ENCODE measurements at regions not wholly inside any gene's neighbourhood (a gene's known extent, or its start where the extent isn't known, plus 50 kb on each side); places are given as distances from the start of the nearest gene placed in this dataset.

DNA sequence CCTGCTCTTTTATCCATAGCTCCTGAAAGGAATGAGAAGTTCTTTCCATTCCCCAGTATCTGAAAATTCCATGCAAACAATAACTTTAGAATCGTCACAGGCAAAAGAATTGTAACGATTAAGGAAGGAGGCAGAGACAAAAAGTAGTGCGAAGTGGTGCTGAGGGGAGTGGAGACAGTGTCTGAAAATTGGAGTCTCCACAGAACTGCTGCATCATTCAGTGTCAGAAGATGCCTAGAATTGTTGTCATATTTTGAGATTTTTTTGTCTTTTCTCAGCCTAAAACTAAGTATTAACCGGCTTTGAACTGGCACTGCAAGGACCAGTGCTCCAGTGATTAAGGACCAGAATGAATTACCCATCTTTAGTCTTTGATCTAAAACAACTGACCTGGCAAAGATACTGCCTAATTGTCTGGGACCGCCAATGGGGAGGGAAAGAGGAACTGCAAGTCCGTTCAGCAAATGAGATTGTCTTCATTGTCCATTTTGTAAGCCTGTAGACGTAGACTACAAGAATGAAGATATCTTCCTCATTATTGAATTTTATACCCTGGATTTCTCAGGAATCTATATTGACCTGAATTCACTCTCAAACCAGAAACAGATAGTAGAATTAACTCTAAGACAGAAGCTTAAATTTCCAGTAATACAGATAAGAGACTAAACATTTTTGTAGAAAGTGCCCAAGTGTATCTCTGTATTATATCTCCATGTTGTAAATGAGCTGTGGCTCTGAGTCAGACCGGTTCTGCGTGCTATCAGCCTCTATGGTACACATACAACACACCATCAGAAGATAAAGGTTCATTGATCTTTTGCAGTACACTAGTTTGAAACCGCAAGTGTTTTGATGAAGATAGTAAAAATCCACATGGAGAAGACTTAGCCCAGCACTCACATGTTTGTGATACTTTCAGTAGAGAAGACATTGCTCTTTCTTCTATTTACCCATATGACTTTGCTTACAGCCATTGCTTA lies 293.2 kb downstream of the EFNB2 start:
- Histone ChIP-seq H3K4me3 (ENCODE audit: extremely low read depth in 1 of 4, insufficient read depth in 2 of 4, low read depth in 3 of 4, low read length in 4 of 4) (no peak overlapping the region), H2BK120ac (replicated peaks; ENCODE audit: low read depth, low read length) (no peak overlapping the region), H3K4me1 (replicated peaks in 1 of 4; ENCODE audit: control insufficient read depth in 3 of 4, insufficient read depth in 4 of 4, low read length in 3 of 4) (no peaks in the 10 kb centered on the region), H4K5ac (ENCODE audit: insufficient read length, low read depth, low read length) (no peak overlapping the region), H2BK20ac (ENCODE audit: low read length) (no peak overlapping the region), H4K8ac (ENCODE audit: extremely low read depth, insufficient read depth, low read length) (no peak overlapping the region), H4K20me1 (replicated peaks in 1 of 2; ENCODE audit: control insufficient read depth in 1 of 2, insufficient read depth in 2 of 2, low read length in 2 of 2) (no peaks in the 10 kb centered on the region), H3K27me3 (replicated peaks in 1 of 4; ENCODE audit: control insufficient read depth in 3 of 4, extremely low read depth in 1 of 4, insufficient read depth in 3 of 4, low read length in 3 of 4) (no peaks in the 10 kb centered on the region), H2BK5ac (ENCODE audit: low read depth, low read length) (no peak overlapping the region), H3K14ac (ENCODE audit: insufficient read length) (no peak overlapping the region), H3K9me3 (ENCODE audit: insufficient read depth in 2 of 2, low read depth in 1 of 2, low read length in 1 of 2) (no peaks in the 10 kb centered on the region), H3K56ac (replicated peaks; ENCODE audit: insufficient read length, low read depth, low read length) (no peak overlapping the region), H3K4ac (replicated peaks; ENCODE audit: insufficient read length, low read depth, low read length) (no peak overlapping the region), H3K23me2 (ENCODE audit: low read depth, low read length) (no peaks in the 10 kb centered on the region), H2AK5ac (ENCODE audit: low read depth, low read length) (no peak overlapping the region), H3K23ac (ENCODE audit: insufficient read length) (no peak overlapping the region), H3K18ac (ENCODE audit: extremely low read depth, low read length) (no peak overlapping the region), H3K27ac (ENCODE audit: low read depth, low read length) (no peak overlapping the region), H2BK12ac (ENCODE audit: low read depth, low read length) (no peak overlapping the region), H3K79me1 (ENCODE audit: low read depth, low read length) (no peaks in the 10 kb centered on the region; the same call in 1 of the 2 replicates), H2BK15ac (ENCODE audit: low read length) (no peak overlapping the region; the same call in 1 of the 2 replicates), H3K9ac (replicated peaks in 1 of 4; ENCODE audit: extremely low read depth in 1 of 4, low read depth in 3 of 4, low read length in 3 of 4) (no peak overlapping the region), H3K79me2 (ENCODE audit: control insufficient read depth in 1 of 2, insufficient read depth in 2 of 2, low read length in 2 of 2) (no peaks in the 10 kb centered on the region), H2AFZ (ENCODE audit: low read length) (no peak overlapping the region), H3K36me3 (ENCODE audit: control insufficient read depth in 2 of 4, insufficient read depth in 4 of 4, low read length in 3 of 4) (no peaks in the 10 kb centered on the region), H4K91ac (replicated peaks; ENCODE audit: insufficient read length, low read length) (no peak overlapping the region), H3K4me2 (ENCODE audit: insufficient read depth in 1 of 2, low read depth in 2 of 2, low read length in 2 of 2) (no peak overlapping the region)
- FAIRE-seq (no peak), DNase-seq (ENCODE audit: low read depth in 1 of 2, low spot score in 2 of 2) (no peak)
- POLR2A ChIA-PET (ENCODE audit: partially characterized antibody), result no interaction called here
- TF ChIP-seq TCF12 (IDR thresholded peaks at IDR 0.05; ENCODE audit: low read depth, low read length) (no peak), POLR2AphosphoS5 (IDR thresholded peaks at IDR 0.05; ENCODE audit: low read depth, low read length) (no peak), SIRT6 (IDR thresholded peaks at IDR 0.05; ENCODE audit: low read length) (no peak), GABPA (IDR thresholded peaks at IDR 0.05; ENCODE audit: borderline replicate concordance, insufficient read depth, low read length) (no peak), BCL11A (IDR thresholded peaks at IDR 0.05; ENCODE audit: low read depth in 2 of 2, low read length in 2 of 2) (no peak), KDM4A (IDR thresholded peaks at IDR 0.05; ENCODE audit: low read depth, low read length, severe bottlenecking) (no peak), CBX5 (IDR thresholded peaks at IDR 0.05; ENCODE audit: low read depth, low read length) (no peak), JUN (IDR thresholded peaks at IDR 0.05; ENCODE audit: low read depth, low read length) (no peak)
- CTCF ChIA-PET (ENCODE audit: partially characterized antibody), result no interaction called here
- 92% methylated on average over 10 of the region's 10 CpGs; no CpG with 5 or more reads in 1 of the 2 experiments for WGBS, 2 experiments (ENCODE audit: extremely low coverage in 1 of 2, insufficient coverage in 1 of 2, insufficient read length in 1 of 2, insufficient replicate concordance in 2 of 2, low coverage in 1 of 2, low lambda C conversion rate in 2 of 2, missing lambda C conversion rate in 1 of 2)
